HL-60 (cell line): ENCODE measurements at regions not wholly inside any gene's neighbourhood (a gene's known extent, or its start where the extent isn't known, plus 50 kb on each side); places are given as distances from the start of the nearest gene placed in this dataset.

ENCODE experiments used
- DNase-seq, 2 experiments: peaks; one replicate each; pipeline ENCODE4 v3.0.0-alpha.2; 2010 to 2020; ENCODE audit warnings: low read depth in 1 of 2, low spot score in 1 of 2
- H3K27ac ChIP-seq: fragments of 250-450 bp; sonication (Bioruptor Pico); replicated peaks from 2 replicates; pipeline ENCODE4 v1.5.1; 2020; ENCODE audit warnings: mild to moderate bottlenecking, moderate library complexity
- H3K27me3 ChIP-seq: fragments of 250-450 bp; sonication (Bioruptor Pico); 2 replicates; pipeline ENCODE4 v1.5.1; 2021; ENCODE audit warnings: mild to moderate bottlenecking, moderate library complexity; ENCODE audit not compliant: insufficient read depth, poor library complexity, severe bottlenecking
- H3K4me3 ChIP-seq: replicated peaks from 2 replicates; pipeline ENCODE4 v1.5.1; 2011; ENCODE audit warnings: mild to moderate bottlenecking, control low read depth, low read length; ENCODE audit not compliant: insufficient read depth
- CTCF ChIP-seq: IDR thresholded peaks from one replicate; pipeline ENCODE4 v1.5.1; 2011; ENCODE audit warnings: low read length, control low read depth, inconsistent platforms; ENCODE audit not compliant: insufficient read depth
- GABPA ChIP-seq: IDR thresholded peaks from 2 replicates; pipeline ENCODE4 v1.6.1; 2012; ENCODE audit warnings: low read depth
- POLR2AphosphoS5 ChIP-seq: IDR thresholded peaks from 2 replicates; pipeline ENCODE4 v1.6.1; 2012; ENCODE audit warnings: low read depth
- SPI1 ChIP-seq: IDR thresholded peaks from 2 replicates; pipeline ENCODE4 v1.6.1; 2012; ENCODE audit warnings: low read depth, mild to moderate bottlenecking, borderline replicate concordance
- TF ChIP-seq, protein P1 (sequence below): IDR thresholded peaks from 2 replicates; pipeline ENCODE4 v1.6.1; 2012; ENCODE audit warnings: low read depth; ENCODE audit not compliant: insufficient replicate concordance

DNA sequence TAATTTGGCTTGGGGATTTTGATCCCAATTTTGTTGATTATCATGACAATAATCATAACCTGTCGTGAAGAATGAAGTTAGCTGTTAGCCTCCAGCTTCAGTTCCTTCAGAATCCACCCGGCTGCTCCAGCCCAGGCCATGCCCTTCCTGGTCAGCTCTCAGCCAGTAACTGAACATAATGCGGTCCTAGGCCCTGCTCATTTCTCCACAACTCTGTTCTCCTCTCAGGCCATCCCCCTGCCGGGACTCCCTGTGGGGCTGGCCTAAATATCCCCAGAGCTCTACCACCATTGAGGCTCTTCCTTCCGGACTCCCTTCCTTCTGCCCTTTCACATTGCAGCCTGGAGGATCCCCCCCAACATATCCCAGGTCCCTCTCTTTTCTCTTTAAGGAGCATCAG is 833.4 kb upstream of the GOT2 start:
- TF ChIP-seq CTCF = no peak
- TF ChIP-seq SPI1 = no peak
- no peak for TF ChIP-seq POLR2AphosphoS5
- TF ChIP-seq, protein P1, sequence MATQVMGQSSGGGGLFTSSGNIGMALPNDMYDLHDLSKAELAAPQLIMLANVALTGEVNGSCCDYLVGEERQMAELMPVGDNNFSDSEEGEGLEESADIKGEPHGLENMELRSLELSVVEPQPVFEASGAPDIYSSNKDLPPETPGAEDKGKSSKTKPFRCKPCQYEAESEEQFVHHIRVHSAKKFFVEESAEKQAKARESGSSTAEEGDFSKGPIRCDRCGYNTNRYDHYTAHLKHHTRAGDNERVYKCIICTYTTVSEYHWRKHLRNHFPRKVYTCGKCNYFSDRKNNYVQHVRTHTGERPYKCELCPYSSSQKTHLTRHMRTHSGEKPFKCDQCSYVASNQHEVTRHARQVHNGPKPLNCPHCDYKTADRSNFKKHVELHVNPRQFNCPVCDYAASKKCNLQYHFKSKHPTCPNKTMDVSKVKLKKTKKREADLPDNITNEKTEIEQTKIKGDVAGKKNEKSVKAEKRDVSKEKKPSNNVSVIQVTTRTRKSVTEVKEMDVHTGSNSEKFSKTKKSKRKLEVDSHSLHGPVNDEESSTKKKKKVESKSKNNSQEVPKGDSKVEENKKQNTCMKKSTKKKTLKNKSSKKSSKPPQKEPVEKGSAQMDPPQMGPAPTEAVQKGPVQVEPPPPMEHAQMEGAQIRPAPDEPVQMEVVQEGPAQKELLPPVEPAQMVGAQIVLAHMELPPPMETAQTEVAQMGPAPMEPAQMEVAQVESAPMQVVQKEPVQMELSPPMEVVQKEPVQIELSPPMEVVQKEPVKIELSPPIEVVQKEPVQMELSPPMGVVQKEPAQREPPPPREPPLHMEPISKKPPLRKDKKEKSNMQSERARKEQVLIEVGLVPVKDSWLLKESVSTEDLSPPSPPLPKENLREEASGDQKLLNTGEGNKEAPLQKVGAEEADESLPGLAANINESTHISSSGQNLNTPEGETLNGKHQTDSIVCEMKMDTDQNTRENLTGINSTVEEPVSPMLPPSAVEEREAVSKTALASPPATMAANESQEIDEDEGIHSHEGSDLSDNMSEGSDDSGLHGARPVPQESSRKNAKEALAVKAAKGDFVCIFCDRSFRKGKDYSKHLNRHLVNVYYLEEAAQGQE = no peak
- no peak for TF ChIP-seq GABPA
- no peak overlapping the region for H3K27ac ChIP-seq

DNA sequence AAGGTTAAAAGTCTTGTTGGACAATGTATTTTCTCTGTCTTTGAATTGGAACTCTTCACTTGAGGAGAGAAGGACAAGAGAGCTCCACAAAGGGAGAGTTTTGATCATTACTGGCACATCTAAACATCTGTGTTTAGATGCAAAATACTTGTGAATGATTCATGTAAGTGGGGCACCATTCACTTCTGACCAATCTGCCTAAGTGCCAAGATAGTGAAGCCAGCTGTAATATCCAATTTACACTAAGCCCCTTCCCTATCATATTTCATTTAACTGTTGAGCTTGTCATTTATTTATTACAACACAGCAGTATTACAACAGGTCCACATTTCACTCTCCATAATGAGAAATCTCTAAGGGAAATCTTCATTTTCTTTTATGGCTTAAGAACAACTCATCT is 832.3 kb upstream of the GOT2 start:
- TF ChIP-seq SPI1 (no peak), GABPA (no peak), POLR2AphosphoS5 (no peak), CTCF (no peak)
- TF ChIP-seq, protein P1 = no peak
- no peak for DNase-seq
- H3K4me3 ChIP-seq = no peak overlapping the region
- H3K27me3 ChIP-seq = no peaks in the 10 kb centered on the region
- H3K27ac ChIP-seq = no peak overlapping the region

More for the DNA sequence above, 833.4 kb upstream of the GOT2 start:
- Histone ChIP-seq H3K4me3 (no peak overlapping the region), H3K27me3 (no peaks in the 10 kb centered on the region)
- DNase-seq = no peak

- Histone ChIP-seq H3K4me3 (no peak overlapping the region), H3K27ac (no peak overlapping the region), H3K27me3 (no peaks in the 10 kb centered on the region)
- DNase-seq = no peak
- TF ChIP-seq, protein P1 = no peak
- no peak for TF ChIP-seq POLR2AphosphoS5
Measured at GRCh38 chr16:59558679-59559078, 824.6 kb upstream of the GOT2 start.

- no peak for DNase-seq
Measured at GRCh38 chr16:59552164-59552563, 818.0 kb upstream of the GOT2 start.

More at GRCh38 chr16:59552164-59552563, 818.0 kb upstream of the GOT2 start:
- Histone ChIP-seq H3K4me3 (no peak overlapping the region), H3K27me3 (no peaks in the 10 kb centered on the region), H3K27ac (no peak overlapping the region)
- TF ChIP-seq SPI1 (no peak), CTCF (no peak), POLR2AphosphoS5 (no peak), GABPA (no peak)
- TF ChIP-seq, protein P1 = no peak
